GM12878 (cell line): ENCODE measurements at regions not wholly inside any gene's neighbourhood (a gene's known extent, or its start where the extent isn't known, plus 50 kb on each side); places are given as distances from the start of the nearest gene placed in this dataset.

Experiments
- ATAC-seq: fragments of 200-7000 bp; cut with Tn5 transposase; 3 replicates; pipeline ENCODE4 v1.9.1; 2020; ENCODE audit warnings: mild to moderate bottlenecking, moderate library complexity
- BruUV-seq: library from RNA; stranded (reverse); fragments of 400-500 nt; replicated peaks from 2 replicates; lab custom pipeline; 2021; lab: Mats Ljungman, UMichigan
- CTCF ChIA-PET: fragments of 300-600 bp; sonication (Branson Sonifier 250); formaldehyde crosslinking; extraction: SDS; loops from one replicate; lab custom pipeline; 2021; ENCODE audit warnings: inconsistent platforms; lab: Yijun Ruan, JAX
- POLR2A ChIA-PET: fragments of 350-600 bp; formaldehyde crosslinking; extraction: SDS; loops from one replicate; lab custom pipeline; 2021; ENCODE audit warnings: inconsistent platforms; lab: Charles Lee
- RAD21 ChIA-PET: fragments of 300-600 bp; sonication (Branson Sonifier 250); formaldehyde crosslinking; loops from one replicate; lab custom pipeline; 2023; ENCODE audit warnings: antibody characterized with exemption; ENCODE audit not compliant: unreplicated experiment; lab: Charles Lee
- SMC1A ChIA-PET: fragments of 300-600 bp; sonication (Branson Sonifier 250); formaldehyde crosslinking; loops from one replicate; lab custom pipeline; 2023; ENCODE audit not compliant: unreplicated experiment, uncharacterized antibody; lab: Charles Lee
- DNase-seq: peaks from one replicate; pipeline ENCODE4 v3.0.0-alpha.2; 2011; ENCODE audit warnings: low read depth, low spot score
- FAIRE-seq: peaks from 3 replicates; lab custom pipeline; 2011; peaks lifted over from hg19 to GRCh38; lab: Jason Lieb, UNC
- H2AFZ ChIP-seq: 2 replicates; pipeline ENCODE4 v1.6.0; 2011; ENCODE audit warnings: low read depth, low read length, control low read depth; ENCODE audit not compliant: control insufficient read depth
- H3K27ac ChIP-seq: 2 replicates; pipeline ENCODE4 v1.5.1; 2011; ENCODE audit warnings: control low read depth; ENCODE audit not compliant: control insufficient read depth, insufficient read depth
- H3K27me3 ChIP-seq, 2 experiments: replicated peaks in 1 of 2; 2 replicates each; pipeline versions ENCODE4 v1.6.0 to v1.6.1; 2011; ENCODE audit warnings: low read length in 1 of 2; ENCODE audit not compliant: control insufficient read depth in 2 of 2, insufficient read depth in 2 of 2
- H3K36me3 ChIP-seq, 2 experiments: 2 replicates each; pipeline ENCODE4 v1.5.1; 2011; ENCODE audit warnings: low read length in 1 of 2; ENCODE audit not compliant: control insufficient read depth in 2 of 2, insufficient read depth in 2 of 2
- H3K4me1 ChIP-seq: 2 replicates; pipeline ENCODE4 v1.6.1; 2011; ENCODE audit warnings: mild to moderate bottlenecking, low read length, moderate library complexity, mixed read lengths; ENCODE audit not compliant: control insufficient read depth, insufficient read depth
- H3K4me2 ChIP-seq: 2 replicates; pipeline ENCODE4 v1.6.0; 2011; ENCODE audit warnings: control low read depth; ENCODE audit not compliant: control insufficient read depth, insufficient read depth
- H3K4me3 ChIP-seq: fragments of 200-600 bp; sonication (generic); 2 replicates; pipeline ENCODE4 v1.5.1; 2016
- H3K79me2 ChIP-seq: 2 replicates; pipeline ENCODE4 v1.6.0; 2011; ENCODE audit warnings: low read length; ENCODE audit not compliant: control insufficient read depth, insufficient read depth
- H3K9ac ChIP-seq: 2 replicates; pipeline ENCODE4 v1.8.0; 2011; ENCODE audit warnings: low read length, control low read depth, mixed read lengths; ENCODE audit not compliant: control insufficient read depth, insufficient read depth
- H3K9me3 ChIP-seq: replicated peaks from 3 replicates; pipeline ENCODE4 v1.5.1; 2011; ENCODE audit warnings: mild to moderate bottlenecking, low read length; ENCODE audit not compliant: control insufficient read depth, insufficient read depth
- H4K20me1 ChIP-seq: 2 replicates; pipeline ENCODE4 v1.6.0; 2011; ENCODE audit not compliant: control insufficient read depth, insufficient read depth
- CHD2 ChIP-seq: IDR thresholded peaks from 2 replicates; pipeline ENCODE4 v1.6.1; 2011; ENCODE audit warnings: low read depth, low read length, improper control_type of control experiment, borderline replicate concordance
- CHD4 ChIP-seq: fragments of 200-600 bp; sonication (generic); IDR thresholded peaks from 2 replicates; pipeline ENCODE4 v1.6.1; 2016; ENCODE audit warnings: mild to moderate bottlenecking
- ESRRA ChIP-seq: IDR thresholded peaks from 2 replicates; pipeline ENCODE4 v1.6.1; 2012; ENCODE audit warnings: mild to moderate bottlenecking, low read length, improper control_type of control experiment
- GABPA ChIP-seq: IDR thresholded peaks from 2 replicates; pipeline ENCODE4 v1.6.1; 2014; ENCODE audit warnings: antibody characterized with exemption, low read depth, mild to moderate bottlenecking, inconsistent platforms
- KDM1A ChIP-seq: fragments of 200-600 bp; sonication (generic); IDR thresholded peaks from 2 replicates; pipeline ENCODE4 v1.6.1; 2016; ENCODE audit warnings: borderline replicate concordance
- KLF5 ChIP-seq: fragments of 450-650 bp; IDR thresholded peaks from 2 replicates; pipeline ENCODE4 v1.6.1; 2014; ENCODE audit warnings: mild to moderate bottlenecking; ENCODE audit not compliant: partially characterized antibody
- MYB ChIP-seq: fragments of 150-350 bp; IDR thresholded peaks from 2 replicates; pipeline ENCODE4 v1.6.1; 2014; ENCODE audit warnings: mild to moderate bottlenecking, low read depth, low read length, borderline replicate concordance
- MYC ChIP-seq: IDR thresholded peaks from 2 replicates; pipeline ENCODE4 v1.6.1; 2011; ENCODE audit warnings: mild to moderate bottlenecking, low read length, moderate library complexity, inconsistent platforms; ENCODE audit not compliant: insufficient read depth, insufficient replicate concordance, insufficient read length, severe bottlenecking
- POLR2AphosphoS2 ChIP-seq: IDR thresholded peaks from 2 replicates; pipeline ENCODE4 v1.6.1; 2011; ENCODE audit warnings: low read depth, mild to moderate bottlenecking, low read length, improper control_type of control experiment, moderate library complexity
- SPI1 ChIP-seq: IDR thresholded peaks from 2 replicates; pipeline ENCODE4 v1.6.1; 2011; ENCODE audit warnings: low read depth, mild to moderate bottlenecking, low read length, moderate library complexity, borderline replicate concordance; ENCODE audit not compliant: insufficient read depth
- ZBED1 ChIP-seq: IDR thresholded peaks from 2 replicates; pipeline ENCODE4 v1.6.1; 2016; ENCODE audit warnings: borderline replicate concordance
- ZNF207 ChIP-seq: fragments of 450-650 bp; IDR thresholded peaks from 2 replicates; pipeline ENCODE4 v1.6.1; 2014; ENCODE audit warnings: antibody characterized with exemption, mild to moderate bottlenecking, borderline replicate concordance
- ZNF592 ChIP-seq: fragments of 450-650 bp; IDR thresholded peaks from 2 replicates; pipeline ENCODE4 v1.6.1; 2017; ENCODE audit warnings: mild to moderate bottlenecking, moderate library complexity
- WGBS: methylation state at CpG from one replicate; pipeline ENCODE4 v1.1.6; 2016; ENCODE audit warnings: low lambda C conversion rate; ENCODE audit not compliant: insufficient replicate concordance, insufficient coverage; ENCODE audit errors: missing lambda C conversion rate; 5-methylcytosine and 5-hydroxymethylcytosine counted together
- in situ Hi-C: fragments of 300-500 bp; cut with MboI; formaldehyde crosslinking; loops from 9 replicates; pipeline ENCODE4 v1.14.3; 2018; ENCODE audit warnings: mixed read lengths
- intact Hi-C: fragments of 100-400 bp; cut with micrococcal nuclease; formaldehyde crosslinking; loops from one replicate; pipeline ENCODE4 v1.14.2; 2022; ENCODE audit not compliant: unreplicated experiment
- TF ChIP-seq, protein P1 (sequence below): fragments of 450-650 bp; formaldehyde crosslinking; IDR thresholded peaks from 2 replicates; pipeline ENCODE4 v1.4.0; 2020; ENCODE audit warnings: mild to moderate bottlenecking, moderate library complexity
- TF ChIP-seq, protein P2 (sequence below): fragments of 450-650 bp; IDR thresholded peaks from 2 replicates; pipeline ENCODE4 v1.6.1; 2017; ENCODE audit warnings: mild to moderate bottlenecking

- ChIA-PET CTCF (no interaction called here), SMC1A (interaction anchor here (1.7 kb wide), 1 partner anchor 108 kb away, joined by 3 read pairs; no protein-coding TSS in a partner anchor), RAD21 (no interaction called here), POLR2A (no interaction called here)
- Histone ChIP-seq H3K27ac (no peak overlapping the region), H3K4me2 (no peak overlapping the region), H3K4me3 (no peak overlapping the region), H2AFZ (no peak overlapping the region), H3K9ac (no peak overlapping the region), H3K9me3 (no peaks in the 10 kb centered on the region), H3K36me3 (no peaks in the 10 kb centered on the region), H4K20me1 (no peaks in the 10 kb centered on the region), H3K27me3 (no peaks in the 10 kb centered on the region), H3K79me2 (no peaks in the 10 kb centered on the region), H3K4me1 (no peaks in the 10 kb centered on the region)
- no peak for FAIRE-seq
- no peak for DNase-seq
- intact Hi-C loops = no loop called here
- BruUV-seq = no TSS peak
- ATAC-seq = no peak
- in situ Hi-C loops = no loop called here
- 75% methylated on average over 4 of the region's 4 CpGs for WGBS
- TF ChIP-seq ZNF592 = no peak
- TF ChIP-seq POLR2AphosphoS2 = no peak
- TF ChIP-seq, protein P1, sequence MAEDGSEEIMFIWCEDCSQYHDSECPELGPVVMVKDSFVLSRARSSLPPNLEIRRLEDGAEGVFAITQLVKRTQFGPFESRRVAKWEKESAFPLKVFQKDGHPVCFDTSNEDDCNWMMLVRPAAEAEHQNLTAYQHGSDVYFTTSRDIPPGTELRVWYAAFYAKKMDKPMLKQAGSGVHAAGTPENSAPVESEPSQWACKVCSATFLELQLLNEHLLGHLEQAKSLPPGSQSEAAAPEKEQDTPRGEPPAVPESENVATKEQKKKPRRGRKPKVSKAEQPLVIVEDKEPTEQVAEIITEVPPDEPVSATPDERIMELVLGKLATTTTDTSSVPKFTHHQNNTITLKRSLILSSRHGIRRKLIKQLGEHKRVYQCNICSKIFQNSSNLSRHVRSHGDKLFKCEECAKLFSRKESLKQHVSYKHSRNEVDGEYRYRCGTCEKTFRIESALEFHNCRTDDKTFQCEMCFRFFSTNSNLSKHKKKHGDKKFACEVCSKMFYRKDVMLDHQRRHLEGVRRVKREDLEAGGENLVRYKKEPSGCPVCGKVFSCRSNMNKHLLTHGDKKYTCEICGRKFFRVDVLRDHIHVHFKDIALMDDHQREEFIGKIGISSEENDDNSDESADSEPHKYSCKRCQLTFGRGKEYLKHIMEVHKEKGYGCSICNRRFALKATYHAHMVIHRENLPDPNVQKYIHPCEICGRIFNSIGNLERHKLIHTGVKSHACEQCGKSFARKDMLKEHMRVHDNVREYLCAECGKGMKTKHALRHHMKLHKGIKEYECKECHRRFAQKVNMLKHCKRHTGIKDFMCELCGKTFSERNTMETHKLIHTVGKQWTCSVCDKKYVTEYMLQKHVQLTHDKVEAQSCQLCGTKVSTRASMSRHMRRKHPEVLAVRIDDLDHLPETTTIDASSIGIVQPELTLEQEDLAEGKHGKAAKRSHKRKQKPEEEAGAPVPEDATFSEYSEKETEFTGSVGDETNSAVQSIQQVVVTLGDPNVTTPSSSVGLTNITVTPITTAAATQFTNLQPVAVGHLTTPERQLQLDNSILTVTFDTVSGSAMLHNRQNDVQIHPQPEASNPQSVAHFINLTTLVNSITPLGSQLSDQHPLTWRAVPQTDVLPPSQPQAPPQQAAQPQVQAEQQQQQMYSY (CRISPR knock-in tag) = no peak
- no peak for TF ChIP-seq SPI1
- TF ChIP-seq CHD2 = no peak
- no peak for TF ChIP-seq MYC
- TF ChIP-seq KLF5 = no peak
- TF ChIP-seq GABPA = no peak
- TF ChIP-seq ZBED1 = no peak
- no peak for TF ChIP-seq CHD4
- no peak for TF ChIP-seq KDM1A
- no peak for TF ChIP-seq ZNF207
- TF ChIP-seq, protein P2, sequence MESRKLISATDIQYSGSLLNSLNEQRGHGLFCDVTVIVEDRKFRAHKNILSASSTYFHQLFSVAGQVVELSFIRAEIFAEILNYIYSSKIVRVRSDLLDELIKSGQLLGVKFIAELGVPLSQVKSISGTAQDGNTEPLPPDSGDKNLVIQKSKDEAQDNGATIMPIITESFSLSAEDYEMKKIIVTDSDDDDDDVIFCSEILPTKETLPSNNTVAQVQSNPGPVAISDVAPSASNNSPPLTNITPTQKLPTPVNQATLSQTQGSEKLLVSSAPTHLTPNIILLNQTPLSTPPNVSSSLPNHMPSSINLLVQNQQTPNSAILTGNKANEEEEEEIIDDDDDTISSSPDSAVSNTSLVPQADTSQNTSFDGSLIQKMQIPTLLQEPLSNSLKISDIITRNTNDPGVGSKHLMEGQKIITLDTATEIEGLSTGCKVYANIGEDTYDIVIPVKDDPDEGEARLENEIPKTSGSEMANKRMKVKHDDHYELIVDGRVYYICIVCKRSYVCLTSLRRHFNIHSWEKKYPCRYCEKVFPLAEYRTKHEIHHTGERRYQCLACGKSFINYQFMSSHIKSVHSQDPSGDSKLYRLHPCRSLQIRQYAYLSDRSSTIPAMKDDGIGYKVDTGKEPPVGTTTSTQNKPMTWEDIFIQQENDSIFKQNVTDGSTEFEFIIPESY = no peak
- no peak for TF ChIP-seq ESRRA
- no peak for TF ChIP-seq MYB
Observed at GRCh38 chr1:172934417-172934762, 116.4 kb downstream of the TNFSF18 start.
